ENCODE measurements at regions not wholly inside any gene's neighbourhood (a gene's known extent, or its start where the extent isn't known, plus 50 kb on each side); places are given as distances from the start of the nearest gene placed in this dataset.

DNA sequence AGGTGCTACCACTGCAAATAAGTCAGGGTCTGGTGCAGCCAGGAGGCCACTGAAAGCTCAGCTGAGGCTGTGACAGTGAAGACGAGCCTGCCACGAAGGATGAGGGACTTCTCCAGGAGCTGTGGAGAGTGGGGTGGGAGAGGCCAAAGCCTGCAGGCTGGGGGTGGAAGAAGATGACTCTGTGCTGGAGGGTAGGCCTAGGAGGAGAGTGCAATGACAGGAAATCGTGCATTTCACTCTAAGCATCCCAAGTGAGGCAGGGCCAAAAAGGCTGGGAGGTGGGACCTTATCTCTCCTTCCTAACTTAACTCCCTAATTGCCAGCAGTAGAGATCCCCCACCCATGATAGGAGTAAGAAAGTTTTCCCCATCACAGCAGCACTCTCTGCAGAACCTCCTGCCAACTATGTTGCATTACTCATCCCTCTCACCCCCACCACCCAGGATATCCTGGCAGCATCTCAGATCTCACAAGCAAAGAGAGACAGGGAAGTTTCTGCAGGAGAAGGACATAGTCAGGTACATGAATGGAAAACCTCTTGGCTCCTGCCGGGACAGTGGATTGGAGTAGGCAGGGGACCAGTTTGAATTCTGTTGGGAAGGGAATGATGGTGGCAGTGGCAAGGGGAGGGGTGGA lies 466.2 kb downstream of the CDH26 start:
- DNase-seq (ENCODE audit: low read depth in 2 of 2) = no peak

DNA sequence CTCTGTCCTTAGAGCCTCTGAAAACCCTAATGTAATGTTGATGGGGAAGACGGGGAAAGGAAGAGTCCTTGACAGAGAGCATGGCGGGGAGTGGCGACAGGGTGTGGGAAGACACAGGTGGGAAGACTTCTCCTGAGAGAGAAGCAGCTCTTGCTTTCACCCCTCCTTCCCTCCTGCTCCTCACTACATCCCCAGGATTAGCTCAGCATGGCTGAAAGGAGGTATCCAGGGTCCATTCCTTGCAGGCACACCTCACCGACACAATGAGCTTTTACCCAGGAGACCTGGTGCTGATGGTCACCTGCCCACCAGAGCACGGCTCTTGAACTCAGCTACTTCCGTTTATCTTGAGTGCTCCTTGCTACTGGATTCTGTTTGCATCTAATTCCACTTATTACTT lies 469.3 kb downstream of the CDH26 start:
- no peak for DNase-seq (ENCODE audit: low read depth in 2 of 2)

DNA sequence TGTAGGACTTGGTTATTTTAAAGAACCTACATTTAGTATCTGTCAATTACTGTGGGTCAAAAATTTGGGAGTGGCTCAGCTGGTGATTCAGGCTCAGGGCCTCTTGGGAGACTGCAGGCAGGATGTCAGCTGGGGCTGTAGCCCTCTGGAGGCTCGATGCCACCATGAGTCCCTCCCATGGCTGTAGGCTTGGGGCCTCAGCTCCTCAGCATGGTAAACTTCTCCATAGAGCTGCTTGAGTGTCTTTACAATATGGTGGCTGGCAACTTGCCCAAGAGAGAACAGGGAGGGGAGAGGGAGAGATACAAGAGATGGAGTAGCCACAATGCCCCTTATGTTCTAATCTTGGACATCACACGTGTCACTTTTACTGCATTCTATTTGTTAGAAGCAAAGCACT lies 470.4 kb downstream of the CDH26 start:
- no peak for DNase-seq (ENCODE audit: low read depth in 2 of 2)

DNA sequence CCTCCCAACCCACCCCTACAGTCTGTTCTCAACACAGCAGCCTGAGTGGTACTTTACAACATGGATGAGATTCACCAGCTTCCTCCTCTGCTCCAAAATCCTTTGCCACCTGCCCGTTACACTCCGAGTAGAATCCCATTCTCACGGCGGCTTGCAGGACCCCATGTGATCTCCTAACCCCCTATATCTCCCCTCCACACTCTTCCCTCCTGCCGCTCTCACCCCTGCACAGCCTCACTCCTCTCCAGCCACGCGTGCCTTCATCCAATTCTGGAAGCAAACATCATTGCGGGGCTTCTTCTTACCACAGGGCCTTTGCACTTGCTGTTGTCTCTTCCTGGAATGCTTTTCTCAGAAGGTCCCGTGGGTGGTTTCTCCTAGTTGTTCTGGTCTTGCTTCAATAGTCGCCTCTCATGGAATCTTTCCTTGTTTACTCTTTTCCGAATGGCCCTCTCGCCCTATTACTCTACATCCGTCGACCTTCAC lies 472.3 kb downstream of the CDH26 start:
- no peak for DNase-seq (ENCODE audit: low read depth in 2 of 2)

DNA sequence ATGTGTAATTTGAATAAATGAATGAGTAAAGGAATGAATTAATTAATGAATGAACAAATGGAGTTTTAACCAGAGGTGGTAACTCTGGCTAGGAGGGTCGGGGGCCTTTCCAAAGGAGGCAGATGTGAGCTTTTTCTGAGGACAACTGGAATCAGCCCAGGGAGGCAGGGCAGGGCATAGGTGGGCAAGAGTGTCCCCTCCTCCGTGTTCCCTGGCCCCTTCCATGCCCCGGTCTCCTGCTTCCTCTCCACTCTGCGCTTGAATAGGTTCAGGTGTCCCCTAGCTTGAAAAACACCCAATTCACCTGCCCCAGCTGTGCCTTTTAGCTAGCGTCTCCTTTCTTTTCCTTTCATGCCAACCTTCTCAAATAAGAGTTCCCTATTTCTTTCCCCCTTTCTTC lies 473.1 kb downstream of the CDH26 start:
- no peak for DNase-seq (ENCODE audit: low read depth in 2 of 2)

DNA sequence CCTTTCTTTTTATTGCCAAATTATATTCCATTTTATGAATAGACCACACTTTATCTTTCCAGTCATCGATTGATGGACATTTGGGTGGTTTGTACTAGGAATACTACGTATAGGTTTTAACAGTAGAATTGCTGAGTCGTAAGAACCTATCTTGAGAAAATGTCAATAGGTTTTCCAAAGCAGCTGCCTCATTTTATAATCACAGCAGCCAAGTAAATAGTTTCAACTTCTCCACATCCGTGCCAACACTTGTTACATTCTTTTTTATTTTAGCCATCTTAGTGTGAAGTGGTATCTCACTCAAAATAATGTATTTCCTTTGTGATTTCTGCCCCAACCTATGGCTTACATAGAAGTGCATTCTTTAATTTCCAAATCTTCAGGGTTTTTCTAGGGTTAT lies 479.2 kb downstream of the CDH26 start:
- DNase-seq (ENCODE audit: low read depth in 2 of 2) = no peak

DNA sequence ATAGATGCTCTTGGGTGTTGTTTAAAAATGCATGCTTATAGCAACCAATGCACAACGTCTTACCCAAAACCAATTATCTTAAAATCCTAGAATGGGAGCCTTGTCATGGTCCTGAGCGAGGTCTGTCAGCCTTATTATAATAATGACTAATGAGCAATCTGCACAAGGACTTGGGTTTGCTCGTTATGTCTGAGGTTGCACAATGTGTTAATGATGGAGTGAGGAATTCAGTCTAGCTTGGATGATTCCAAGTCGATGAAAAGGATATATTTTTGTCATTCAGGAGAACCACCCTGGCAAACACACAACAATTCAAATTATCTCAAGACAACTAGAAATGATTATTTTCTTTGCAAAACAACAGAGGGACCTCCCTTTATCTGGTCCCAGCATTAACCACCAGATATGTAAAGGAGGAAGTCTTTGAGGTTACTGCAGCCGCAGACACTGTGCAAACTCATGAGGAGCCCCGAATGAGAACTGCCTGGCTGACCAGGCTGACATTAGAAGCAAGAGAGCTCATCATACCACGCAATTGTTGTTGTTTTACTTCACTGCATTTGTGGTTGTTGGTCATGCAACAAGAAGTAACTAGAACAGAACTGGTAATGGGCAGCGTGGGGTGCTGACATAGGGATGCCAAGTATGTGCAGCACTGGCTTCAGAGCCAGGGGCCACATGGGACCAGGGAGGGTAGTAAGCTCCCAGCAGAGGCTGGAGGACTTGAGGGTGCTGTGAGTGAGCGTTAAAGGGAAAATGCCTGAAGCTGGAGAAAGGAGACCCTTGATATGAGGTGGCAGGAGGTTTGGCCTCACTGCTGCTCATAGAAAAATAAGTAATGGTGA lies 488.3 kb downstream of the CDH26 start:
- DNase-seq (ENCODE audit: low read depth in 2 of 2) = no peak

DNA sequence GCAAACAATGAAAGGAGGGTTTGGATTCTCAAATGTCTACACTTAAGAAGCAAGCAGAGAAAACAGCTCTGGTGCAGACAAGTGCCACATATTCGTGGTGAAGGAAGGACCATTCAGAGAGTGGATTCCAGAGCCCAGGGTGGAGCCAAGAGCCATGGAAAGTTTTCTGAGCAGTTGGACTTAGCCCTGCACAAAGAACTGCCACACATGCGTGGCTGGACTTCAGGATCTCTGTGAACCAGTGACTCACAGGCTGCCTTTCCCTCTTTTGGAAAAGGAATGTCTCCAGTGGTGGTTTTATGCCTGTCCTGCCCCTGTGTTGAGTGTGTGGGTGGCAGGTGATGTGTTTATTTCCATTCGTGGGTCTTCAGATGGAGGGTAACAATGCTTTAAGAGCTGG lies 489.5 kb downstream of the CDH26 start:
- no peak for DNase-seq (ENCODE audit: low read depth in 2 of 2)

DNA sequence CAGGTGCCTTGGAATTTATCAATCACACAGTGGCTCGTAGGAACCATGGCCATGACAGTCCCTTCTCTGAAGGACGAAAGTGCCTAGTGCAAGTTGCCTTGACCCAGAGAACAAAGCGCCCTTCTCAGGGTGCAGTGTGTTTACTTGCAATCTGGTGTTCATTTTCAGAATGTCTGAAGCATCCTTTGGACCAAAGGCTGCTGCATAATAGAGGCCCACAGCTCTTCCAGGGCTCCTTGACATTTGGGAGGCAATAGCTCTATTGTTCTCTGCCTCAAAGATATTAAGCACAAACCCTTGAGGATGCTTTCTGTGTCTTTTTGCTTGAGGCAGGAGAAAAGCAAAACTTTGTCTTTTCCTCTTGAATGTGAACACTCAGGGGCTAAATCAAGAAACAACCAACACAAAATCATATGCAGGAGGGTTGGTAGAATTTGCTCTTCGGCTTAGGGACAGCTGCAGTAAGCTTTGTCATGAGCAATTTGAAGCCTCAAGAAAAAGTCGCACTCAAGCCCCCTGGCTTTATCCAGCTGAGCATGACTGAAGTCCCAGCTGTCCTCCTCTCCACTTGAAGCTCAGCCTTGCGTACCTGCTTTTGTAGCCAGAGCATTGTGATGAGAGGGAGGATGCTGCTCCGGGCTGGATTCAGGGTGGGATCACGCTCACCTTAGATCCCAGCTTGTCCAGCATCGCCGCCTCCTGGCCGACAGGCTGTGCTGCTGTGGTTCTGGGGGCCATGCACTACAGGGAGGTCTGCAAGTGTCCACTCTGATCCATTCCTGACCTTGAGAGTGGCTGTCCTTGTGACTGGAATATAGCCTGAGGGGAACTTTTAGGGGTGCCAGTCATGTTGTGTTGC lies 495.4 kb downstream of the CDH26 start:
- no peak for DNase-seq (ENCODE audit: low read depth in 2 of 2)

DNA sequence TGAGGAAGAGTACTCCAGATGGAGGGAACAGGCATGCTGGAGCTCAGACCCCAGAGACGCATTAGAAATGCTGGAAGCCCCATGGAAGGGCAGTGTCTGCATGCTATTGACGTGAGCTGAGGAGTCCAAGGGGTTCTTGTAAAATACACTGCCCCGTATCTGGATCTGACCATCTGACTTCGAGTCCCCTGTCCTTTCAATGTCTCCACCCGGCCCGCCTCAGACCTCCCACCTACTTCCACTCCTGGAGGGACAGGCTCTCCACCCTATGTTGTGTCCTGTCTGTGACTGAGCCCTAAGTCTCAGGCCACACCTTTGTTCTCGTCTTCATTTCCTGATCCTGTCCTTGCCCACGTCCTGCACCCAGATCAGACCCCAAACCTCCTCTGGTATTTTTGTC lies 496.3 kb downstream of the CDH26 start:
- DNase-seq (ENCODE audit: low read depth in 2 of 2) = no peak

DNA sequence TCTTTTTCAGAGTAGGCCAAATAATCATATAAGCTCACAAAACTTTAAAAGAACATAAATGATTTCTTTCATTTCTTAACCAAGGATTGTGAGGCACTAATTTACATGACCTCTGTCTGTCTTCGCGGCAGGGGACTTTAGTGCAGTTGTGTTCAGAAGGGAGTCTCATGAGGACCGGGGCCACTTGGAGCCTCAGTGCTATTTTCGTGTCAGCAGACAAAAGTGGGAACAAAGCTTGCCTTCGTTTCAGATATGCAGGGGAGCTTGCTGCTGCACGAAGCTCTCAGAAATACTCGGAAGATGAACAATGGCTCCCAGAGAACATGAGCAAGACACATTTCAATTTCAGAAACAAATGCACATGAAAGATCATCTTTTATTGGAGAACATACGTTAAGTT lies 497.0 kb downstream of the CDH26 start:
- DNase-seq (ENCODE audit: low read depth in 2 of 2) = no peak

DNA sequence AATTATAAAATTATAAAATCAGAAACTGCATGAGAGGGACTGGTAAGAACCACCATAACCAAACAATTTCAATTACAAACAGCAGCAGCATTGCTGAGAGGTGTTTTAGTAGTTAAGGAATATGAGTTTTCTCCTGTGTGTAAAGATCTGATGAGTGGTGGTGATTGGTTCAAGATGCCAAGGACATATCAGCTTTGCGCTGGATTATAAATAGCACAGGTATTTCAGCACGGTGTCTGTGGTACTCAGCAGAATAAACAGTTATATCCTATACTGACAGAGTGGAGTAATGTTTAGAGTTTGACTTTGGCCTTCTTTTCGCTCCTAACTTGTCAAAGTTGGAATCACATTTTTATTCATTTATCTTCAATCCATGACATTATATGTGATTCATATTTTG lies 501.0 kb downstream of the CDH26 start:
- no peak for DNase-seq (ENCODE audit: low read depth in 2 of 2)

DNA sequence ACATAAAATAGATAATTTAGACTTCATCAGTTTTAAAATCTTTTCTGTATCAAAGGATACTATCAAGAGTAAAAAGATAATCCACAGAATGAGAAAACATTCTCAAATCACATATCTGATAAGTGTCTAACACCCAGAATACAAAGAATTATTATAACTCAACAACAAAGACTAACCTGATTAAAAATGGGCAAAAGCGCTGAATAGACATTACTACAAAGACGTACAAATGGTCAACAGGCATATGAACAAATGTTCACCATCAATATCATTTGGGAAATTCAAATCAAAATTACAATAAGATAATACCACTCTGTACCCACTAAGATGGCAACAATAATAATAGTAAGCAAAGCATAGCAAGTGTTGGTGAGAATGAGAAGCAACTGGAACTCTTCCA lies 503.8 kb downstream of the CDH26 start:
- DNase-seq (ENCODE audit: low read depth in 2 of 2) = no peak

DNA sequence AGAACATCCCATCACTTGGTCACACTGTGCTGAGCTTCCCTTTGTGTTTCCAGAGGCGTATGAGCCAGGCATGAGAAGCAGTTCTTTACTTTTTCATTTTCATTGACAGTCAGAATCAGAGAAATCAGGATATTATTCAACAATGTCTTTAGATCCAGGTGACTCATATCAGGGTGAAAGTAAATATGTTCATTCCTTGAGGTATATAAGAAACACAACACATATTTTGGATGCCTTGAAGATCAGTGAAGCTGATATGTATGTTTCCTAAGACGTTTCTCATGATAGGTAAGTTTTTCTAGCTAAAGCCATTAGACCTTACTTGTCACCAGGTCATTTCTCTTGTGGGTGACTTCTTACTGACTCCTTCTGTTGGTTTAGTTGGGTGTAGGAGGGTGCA lies 505.6 kb downstream of the CDH26 start:
- DNase-seq (ENCODE audit: low read depth in 2 of 2) = no peak

DNA sequence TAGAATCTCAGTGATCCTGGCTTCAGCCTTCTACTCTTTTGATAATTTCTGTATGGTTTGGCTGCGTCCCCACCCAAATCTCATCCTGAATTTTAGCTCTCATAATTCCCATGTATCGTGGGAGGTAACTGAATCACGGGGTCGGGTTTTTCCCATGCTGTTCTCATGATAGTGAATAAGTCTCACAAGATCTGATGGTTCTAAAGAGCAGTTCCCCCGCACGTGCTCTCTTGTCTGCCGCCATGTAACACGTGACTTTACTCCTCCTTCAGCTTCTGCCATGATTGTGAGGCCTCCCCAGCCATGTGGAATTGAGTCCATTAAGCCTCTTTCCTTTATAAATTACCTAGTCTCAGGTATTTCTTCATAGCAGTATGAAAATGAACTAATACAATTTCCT lies 507.2 kb downstream of the CDH26 start:
- no peak for DNase-seq (ENCODE audit: low read depth in 2 of 2)

DNA sequence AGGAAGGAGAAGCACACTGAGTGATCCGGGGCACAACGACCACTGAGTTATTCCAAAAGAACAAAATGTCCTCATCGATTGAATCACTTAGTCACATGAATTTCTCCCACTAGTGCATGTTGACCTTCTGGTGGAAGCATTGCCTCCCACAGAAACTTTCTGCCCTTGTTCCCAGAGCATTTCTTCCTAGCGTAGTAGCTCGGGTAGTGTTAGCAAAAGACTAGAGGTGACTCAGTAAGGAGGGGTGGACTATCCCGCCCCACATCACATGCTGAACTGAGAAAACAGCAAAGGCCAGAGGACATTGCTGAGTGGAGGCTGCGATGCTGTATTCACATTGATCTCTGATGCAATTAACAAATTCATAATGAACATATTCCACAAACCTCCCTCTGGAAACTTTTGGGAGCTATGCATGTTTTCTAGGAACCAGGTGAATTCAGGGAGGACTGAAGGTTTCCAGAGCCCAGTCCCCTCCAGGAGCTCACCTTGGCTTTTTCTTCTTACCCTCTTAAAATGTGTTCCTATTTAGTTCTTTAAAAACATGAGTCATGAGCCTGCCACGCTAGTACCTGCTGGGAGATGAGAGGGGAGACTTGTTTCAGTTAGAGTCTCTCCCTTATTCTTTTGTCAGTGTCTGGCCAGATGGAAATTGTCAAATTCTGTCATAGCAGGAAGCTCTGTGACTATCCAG lies 507.9 kb downstream of the CDH26 start:
- no peak for DNase-seq (ENCODE audit: low read depth in 2 of 2)

DNA sequence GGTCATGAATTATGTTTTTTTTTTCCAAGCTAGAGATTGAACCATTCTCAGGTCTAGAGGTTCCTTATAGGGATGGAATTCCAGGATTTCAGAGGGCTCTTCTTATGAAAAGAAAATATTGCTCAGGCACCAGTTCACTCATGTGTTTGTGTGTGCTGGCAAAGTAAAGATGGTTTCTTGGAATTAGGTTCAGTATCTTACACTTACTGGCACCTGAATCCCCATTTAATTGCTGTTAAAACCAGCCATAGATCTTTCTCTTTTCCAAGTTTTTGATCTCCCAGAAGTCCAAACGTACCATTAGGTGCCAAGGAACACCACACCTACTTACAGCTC lies 508.4 kb downstream of the CDH26 start:
- DNase-seq (ENCODE audit: low read depth in 2 of 2) = no peak

DNA sequence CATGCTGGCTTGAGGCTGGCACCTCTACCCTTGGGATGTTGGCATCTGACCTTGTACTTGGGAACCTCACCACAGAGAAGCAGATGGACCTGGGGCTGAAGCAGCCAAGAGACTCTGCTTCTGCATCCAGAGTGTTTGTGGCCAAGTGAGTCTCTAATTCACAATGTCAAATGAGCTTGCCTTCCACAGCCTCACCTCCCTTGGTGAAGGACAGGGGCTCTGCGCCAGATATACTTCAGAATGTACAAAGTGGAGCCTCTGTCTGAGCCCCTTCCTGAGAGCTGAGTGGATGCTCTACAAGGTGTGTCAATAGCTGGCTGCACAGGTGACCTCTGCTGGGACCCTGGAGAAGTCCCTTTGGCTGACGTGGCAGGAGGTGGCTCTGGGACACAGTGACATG lies 508.9 kb downstream of the CDH26 start:
- no peak for DNase-seq (ENCODE audit: low read depth in 2 of 2)

DNA sequence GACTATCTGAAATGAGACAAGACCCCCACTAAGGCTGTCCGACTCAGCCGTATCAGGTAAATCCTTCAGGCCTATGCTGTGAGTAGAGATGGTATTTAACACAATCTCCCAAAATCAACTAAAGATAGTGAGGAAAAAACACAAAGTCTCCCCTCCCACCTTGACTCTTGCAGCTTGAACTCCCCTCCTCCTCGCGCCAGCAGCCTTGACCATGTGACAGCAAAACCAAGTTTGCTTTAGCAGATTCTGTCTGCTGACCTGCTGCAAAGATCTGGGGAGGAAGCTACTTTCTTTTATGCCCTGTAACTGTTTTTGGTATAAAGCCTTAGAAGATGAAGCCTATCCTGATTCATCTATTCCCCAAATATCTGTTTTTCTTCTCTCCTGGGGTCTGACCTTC lies 509.5 kb downstream of the CDH26 start:
- no peak for DNase-seq (ENCODE audit: low read depth in 2 of 2)

DNA sequence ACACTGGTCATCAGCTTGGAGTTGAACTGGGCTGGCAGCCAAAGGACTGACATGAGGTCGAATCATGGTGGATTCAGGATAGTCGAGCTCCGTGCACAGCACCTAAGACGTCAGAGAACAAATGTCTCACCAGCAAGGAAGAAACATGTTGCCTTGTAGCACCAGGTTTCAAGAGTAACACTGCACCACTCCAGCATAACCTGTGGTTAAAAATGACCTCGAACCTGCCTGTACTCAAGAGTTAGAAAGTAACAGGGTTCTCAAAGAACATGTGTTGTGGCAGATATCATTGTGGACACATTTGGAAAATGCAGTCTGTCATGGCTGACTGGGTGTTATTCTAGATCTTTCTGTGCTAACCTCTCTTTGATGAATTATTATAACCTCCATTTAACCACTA lies 511.6 kb downstream of the CDH26 start:
- DNase-seq (ENCODE audit: low read depth in 2 of 2) = no peak

DNA sequence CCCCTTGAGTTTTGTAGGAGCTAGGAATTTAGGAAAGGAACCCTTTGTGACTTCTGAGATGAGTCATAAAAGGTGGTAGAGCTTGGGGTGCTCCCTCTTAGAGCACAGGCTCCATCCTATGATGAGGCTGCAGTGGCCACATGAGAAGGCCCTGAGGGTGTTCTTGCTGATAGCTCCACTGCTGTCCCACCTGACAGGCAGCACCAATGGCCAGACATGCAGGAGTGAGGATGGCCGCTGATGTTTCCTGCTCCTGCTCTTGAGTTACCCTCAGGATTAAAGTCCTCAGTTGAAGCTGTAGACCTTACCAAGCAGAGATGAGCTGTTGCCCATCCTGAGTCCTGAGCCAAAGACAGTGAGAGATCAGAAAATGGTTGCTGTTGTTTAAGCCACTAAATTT lies 512.1 kb downstream of the CDH26 start:
- DNase-seq (ENCODE audit: low read depth in 2 of 2) = no peak

DNA sequence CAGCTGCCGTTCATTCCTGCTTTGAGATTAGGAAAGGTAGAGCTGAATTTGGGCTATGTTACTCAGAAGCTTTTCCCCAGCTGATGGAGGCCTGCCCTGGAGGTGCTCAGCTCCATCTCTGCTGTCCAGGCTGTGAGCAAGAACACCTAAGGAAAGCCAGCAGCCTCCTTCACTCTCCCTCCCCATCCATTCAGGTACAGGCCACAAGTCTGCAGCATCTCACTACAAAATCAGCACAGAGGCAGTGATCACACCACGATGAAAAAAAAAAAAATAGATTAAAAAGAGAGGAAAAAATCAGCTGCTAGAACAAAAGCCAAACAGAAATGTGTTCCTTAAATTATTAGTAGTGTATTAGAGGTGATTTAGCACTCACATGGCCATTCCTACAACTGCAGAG lies 515.0 kb downstream of the CDH26 start:
- no peak for DNase-seq (ENCODE audit: low read depth in 2 of 2)

Data from stimulated activated CD8-positive, alpha-beta memory T cell treated with anti-CD3 and anti-CD28 coated beads, Interleukin-2, amount 100 ng/mL, for 48 hours (primary cell).